Activated B cell treated with CpG ODN at 0.5 μM for 24 hours (primary cell): ENCODE measurements at regions not wholly inside any gene's neighbourhood (a gene's known extent, or its start where the extent isn't known, plus 50 kb on each side); places are given as distances from the start of the nearest gene placed in this dataset.

Source experiments
- ATAC-seq: fragments of 200-7000 bp; cut with Tn5 transposase; one replicate; pipeline ENCODE4 v1.10.0; 2021; ENCODE audit warnings: low read depth, mild to moderate bottlenecking, moderate library complexity
- CTCF ChIA-PET: fragments of 350-600 bp; sonication (Branson Sonifier 250); formaldehyde crosslinking; loops from one replicate; lab custom pipeline; 2021; ENCODE audit warnings: antibody characterized with exemption; lab: Charles Lee
- POLR2A ChIA-PET: fragments of 350-600 bp; sonication (Branson Sonifier 250); formaldehyde crosslinking; loops from one replicate; lab custom pipeline; 2021; ENCODE audit warnings: antibody characterized with exemption; lab: Charles Lee
- DNase-seq: peaks from one replicate; pipeline ENCODE4 v3.0.0; 2022
- H3K27ac Mint-ChIP-seq: one replicate; pipeline ENCODE4 v1.8.0; 2020; ENCODE audit warnings: mixed read lengths
- H3K27me3 Mint-ChIP-seq: one replicate; pipeline ENCODE4 v1.8.0; 2021; ENCODE audit warnings: mixed read lengths
- H3K36me3 Mint-ChIP-seq: one replicate; pipeline ENCODE4 v1.8.0; 2021; ENCODE audit warnings: low read depth, mixed read lengths
- H3K4me1 Mint-ChIP-seq: one replicate; pipeline ENCODE4 v1.8.0; 2021; ENCODE audit warnings: mixed read lengths
- H3K4me3 Mint-ChIP-seq: one replicate; pipeline ENCODE4 v1.8.0; 2020; ENCODE audit warnings: mild to moderate bottlenecking, mixed read lengths
- H3K9me3 Mint-ChIP-seq: one replicate; pipeline ENCODE4 v1.8.0; 2020; ENCODE audit warnings: mixed read lengths
- CTCF ChIP-seq: fragments of 200-600 bp; IDR thresholded peaks from one replicate; pipeline ENCODE4 v1.8.0; 2022; ENCODE audit warnings: antibody characterized with exemption, mild to moderate bottlenecking
- intact Hi-C: fragments of 100-400 bp; cut with micrococcal nuclease; formaldehyde crosslinking; loops from one replicate; pipeline ENCODE4 v1.15.1; 2024

- CTCF ChIA-PET: no interaction called here
- Mint-ChIP-seq H3K27ac (no peak overlapping the region), H3K4me1 (no peaks in the 10 kb centered on the region), H3K36me3 (no peaks in the 10 kb centered on the region), H3K4me3 (no peak overlapping the region), H3K27me3 (no peaks in the 10 kb centered on the region), H3K9me3 (peaks cover 5% of the 10 kb centered on the region)
- TF ChIP-seq CTCF: no peak
- ATAC-seq (no peak), DNase-seq (no peak)
- intact Hi-C loops: no loop called here
- POLR2A ChIA-PET: no interaction called here
Observed at GRCh38 chr6:103570431-103570830, 1289.3 kb downstream of the HACE1 start.

GRCh38 chr6:103554911-103555310, 1304.8 kb downstream of the HACE1 start:
- ChIA-PET POLR2A (no interaction called here), CTCF (no interaction called here)
- no peaks in the 10 kb centered on the region for H3K9me3 Mint-ChIP-seq
- no peaks in the 10 kb centered on the region for H3K4me1 Mint-ChIP-seq
- no peak overlapping the region for H3K4me3 Mint-ChIP-seq
- ATAC-seq (no peak), DNase-seq (no peak)
- no peak for TF ChIP-seq CTCF
- intact Hi-C loops: no loop called here
- no peaks in the 10 kb centered on the region for H3K36me3 Mint-ChIP-seq
- no peaks in the 10 kb centered on the region for H3K27me3 Mint-ChIP-seq
- H3K27ac Mint-ChIP-seq: no peak overlapping the region

- no peak for DNase-seq
- intact Hi-C loops: no loop called here
- ATAC-seq: no peak
- no peak overlapping the region for H3K4me3 Mint-ChIP-seq
- CTCF ChIA-PET: no interaction called here
- POLR2A ChIA-PET: no interaction called here
- H3K4me1 Mint-ChIP-seq: no peaks in the 10 kb centered on the region
- peaks cover 3% of the 10 kb centered on the region for H3K9me3 Mint-ChIP-seq
- no peaks in the 10 kb centered on the region for H3K36me3 Mint-ChIP-seq
- H3K27ac Mint-ChIP-seq: no peak overlapping the region
- no peak for TF ChIP-seq CTCF
- H3K27me3 Mint-ChIP-seq: no peaks in the 10 kb centered on the region
Observed at GRCh38 chr6:103538381-103538780, 1321.3 kb downstream of the HACE1 start.

GRCh38 chr6:103534814-103535213, 1324.9 kb downstream of the HACE1 start:
- Mint-ChIP-seq H3K4me3 (no peak overlapping the region), H3K27me3 (no peaks in the 10 kb centered on the region), H3K36me3 (no peaks in the 10 kb centered on the region), H3K9me3 (peaks cover 3% of the 10 kb centered on the region), H3K27ac (no peak overlapping the region), H3K4me1 (no peaks in the 10 kb centered on the region)
- intact Hi-C loops: no loop called here
- DNase-seq (no peak), ATAC-seq (no peak)
- CTCF ChIA-PET: no interaction called here
- POLR2A ChIA-PET: no interaction called here
- no peak for TF ChIP-seq CTCF

GRCh38 chr6:103534095-103534494, 1325.6 kb downstream of the HACE1 start:
- H3K9me3 Mint-ChIP-seq: peaks cover 3% of the 10 kb centered on the region

More at GRCh38 chr6:103534095-103534494, 1325.6 kb downstream of the HACE1 start:
- DNase-seq: no peak
- no peak overlapping the region for H3K4me3 Mint-ChIP-seq
- H3K36me3 Mint-ChIP-seq: no peaks in the 10 kb centered on the region
- no peak for ATAC-seq
- no peak for TF ChIP-seq CTCF
- ChIA-PET POLR2A (no interaction called here), CTCF (no interaction called here)
- H3K4me1 Mint-ChIP-seq: no peaks in the 10 kb centered on the region
- intact Hi-C loops: no loop called here
- H3K27me3 Mint-ChIP-seq: no peaks in the 10 kb centered on the region
- no peak overlapping the region for H3K27ac Mint-ChIP-seq
